ENCODE measurements at regions not wholly inside any gene's neighbourhood (a gene's known extent, or its start where the extent isn't known, plus 50 kb on each side); places are given as distances from the start of the nearest gene placed in this dataset.

DNA sequence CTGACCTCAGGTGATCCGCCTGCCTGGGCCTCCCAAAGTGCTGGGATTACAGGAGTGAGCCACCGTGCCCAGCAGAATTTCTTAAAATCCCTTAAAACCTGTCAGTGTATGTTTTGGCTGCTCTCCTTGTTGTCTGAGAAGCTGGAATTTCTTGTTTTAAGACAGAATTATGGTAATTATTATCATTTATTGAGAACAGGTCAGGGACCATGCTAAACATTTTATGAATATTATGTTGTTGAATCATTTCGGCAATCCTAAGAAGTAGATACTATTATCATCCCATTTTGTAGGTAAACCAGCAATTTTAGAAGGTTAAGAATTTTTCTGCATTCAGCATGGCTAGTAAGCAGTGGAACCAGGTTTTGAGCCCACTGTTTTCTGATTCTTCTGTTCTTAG is 86.1 kb upstream of the AKIRIN2 start:
- TF ChIP-seq EZH2 (IDR thresholded peaks at IDR 0.05; ENCODE audit: low read length, missing control alignments) = no peak
- TF ChIP-seq, protein P1, sequence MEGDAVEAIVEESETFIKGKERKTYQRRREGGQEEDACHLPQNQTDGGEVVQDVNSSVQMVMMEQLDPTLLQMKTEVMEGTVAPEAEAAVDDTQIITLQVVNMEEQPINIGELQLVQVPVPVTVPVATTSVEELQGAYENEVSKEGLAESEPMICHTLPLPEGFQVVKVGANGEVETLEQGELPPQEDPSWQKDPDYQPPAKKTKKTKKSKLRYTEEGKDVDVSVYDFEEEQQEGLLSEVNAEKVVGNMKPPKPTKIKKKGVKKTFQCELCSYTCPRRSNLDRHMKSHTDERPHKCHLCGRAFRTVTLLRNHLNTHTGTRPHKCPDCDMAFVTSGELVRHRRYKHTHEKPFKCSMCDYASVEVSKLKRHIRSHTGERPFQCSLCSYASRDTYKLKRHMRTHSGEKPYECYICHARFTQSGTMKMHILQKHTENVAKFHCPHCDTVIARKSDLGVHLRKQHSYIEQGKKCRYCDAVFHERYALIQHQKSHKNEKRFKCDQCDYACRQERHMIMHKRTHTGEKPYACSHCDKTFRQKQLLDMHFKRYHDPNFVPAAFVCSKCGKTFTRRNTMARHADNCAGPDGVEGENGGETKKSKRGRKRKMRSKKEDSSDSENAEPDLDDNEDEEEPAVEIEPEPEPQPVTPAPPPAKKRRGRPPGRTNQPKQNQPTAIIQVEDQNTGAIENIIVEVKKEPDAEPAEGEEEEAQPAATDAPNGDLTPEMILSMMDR (conservative IDR thresholded peaks at IDR 0.05 in 1 of 2, IDR thresholded peaks at IDR 0.05 in 1 of 2; ENCODE audit: low read depth in 1 of 2, low read length in 2 of 2) = no peak
